Panc1 (cell line): ENCODE measurements at regions not wholly inside any gene's neighbourhood (a gene's known extent, or its start where the extent isn't known, plus 50 kb on each side); places are given as distances from the start of the nearest gene placed in this dataset.

Source experiments
- ATAC-seq: fragments of 200-7000 bp; cut with Tn5 transposase; 2 replicates; pipeline ENCODE4 v1.9.1; 2020; ENCODE audit warnings: mild to moderate bottlenecking, moderate library complexity
- BruUV-seq: library from RNA; stranded (reverse); fragments of 400-500 nt; replicated peaks from 2 replicates; lab custom pipeline; 2021; lab: Mats Ljungman, UMichigan
- CTCF ChIA-PET: fragments of 300-600 bp; sonication (Branson Sonifier 250); formaldehyde crosslinking; loops from one replicate; lab custom pipeline; 2022; ENCODE audit warnings: antibody characterized with exemption; lab: Charles Lee
- POLR2A ChIA-PET: fragments of 300-600 bp; sonication (Branson Sonifier 250); formaldehyde crosslinking; loops from one replicate; lab custom pipeline; 2022; ENCODE audit warnings: antibody characterized with exemption; lab: Charles Lee
- DNase-seq: peaks from one replicate; pipeline ENCODE4 v3.0.0-alpha.2; 2010; ENCODE audit warnings: low read depth, low spot score
- H3K27ac ChIP-seq: 2 replicates; pipeline ENCODE4 v1.5.1; 2011; ENCODE audit warnings: mild to moderate bottlenecking, low read length, inconsistent platforms
- H3K27me3 ChIP-seq: fragments of 200-500 bp; sonication (Bioruptor generic); 2 replicates; pipeline ENCODE4 v1.6.0; 2014; ENCODE audit warnings: low read length, inconsistent platforms; ENCODE audit not compliant: control insufficient read depth, insufficient read depth
- H3K36me3 ChIP-seq: fragments of 200-500 bp; sonication (Bioruptor generic); 2 replicates; pipeline ENCODE4 v1.5.1; 2014; ENCODE audit warnings: inconsistent platforms, mild to moderate bottlenecking, low read length, moderate library complexity; ENCODE audit not compliant: control insufficient read depth, insufficient read depth
- H3K4me1 ChIP-seq: 2 replicates; pipeline ENCODE4 v1.5.1; 2011; ENCODE audit warnings: inconsistent platforms, mild to moderate bottlenecking, low read length, moderate library complexity; ENCODE audit not compliant: control insufficient read depth, insufficient read depth
- H3K4me3 ChIP-seq, 2 experiments: 2 replicates each; pipeline ENCODE4 v1.5.1; 2011 to 2012; ENCODE audit warnings: low read depth in 2 of 2, low read length in 2 of 2, mild to moderate bottlenecking in 2 of 2, inconsistent platforms in 1 of 2, moderate library complexity in 1 of 2
- H3K9me3 ChIP-seq: fragments of 200-500 bp; sonication (Bioruptor generic); 2 replicates; pipeline ENCODE4 v1.5.1; 2014; ENCODE audit warnings: low read depth, mild to moderate bottlenecking, inconsistent platforms, low read length, moderate library complexity; ENCODE audit not compliant: control insufficient read depth, insufficient read depth
- CTCF ChIP-seq: fragments of 450-650 bp; IDR thresholded peaks from 2 replicates; pipeline ENCODE4 v1.5.1; 2017; ENCODE audit warnings: mild to moderate bottlenecking
- POLR2AphosphoS5 ChIP-seq: IDR thresholded peaks from 2 replicates; pipeline ENCODE4 v1.6.1; 2012; ENCODE audit warnings: mild to moderate bottlenecking, low read depth, low read length, moderate library complexity
- REST ChIP-seq, 2 experiments: IDR thresholded peaks; 2 replicates each; pipeline ENCODE4 v1.6.1; 2011 to 2012; ENCODE audit warnings: low read depth in 2 of 2, control low read depth in 1 of 2, low read length in 1 of 2, mild to moderate bottlenecking in 1 of 2, moderate library complexity in 1 of 2; ENCODE audit not compliant: insufficient read depth in 1 of 2
- SIN3A ChIP-seq: IDR thresholded peaks from 2 replicates; pipeline ENCODE4 v1.6.1; 2012; ENCODE audit warnings: low read depth, mild to moderate bottlenecking, low read length, moderate library complexity, borderline replicate concordance; ENCODE audit not compliant: insufficient read depth
- TCF7L2 ChIP-seq: IDR thresholded peaks from 2 replicates; pipeline ENCODE4 v1.6.1; 2011; ENCODE audit warnings: mild to moderate bottlenecking, low read depth, low read length, inconsistent platforms
- in situ Hi-C: cut with HindIII; loops from 2 replicates; pipeline ENCODE4 v1.10.0; 2016; ENCODE audit warnings: low sequenced_read_pairs, low pct_unique_long_range_greater_than_20kb
- intact Hi-C: fragments of 100-400 bp; cut with micrococcal nuclease; formaldehyde crosslinking; loops from one replicate; pipeline ENCODE4 v1.10.0; 2022; ENCODE audit not compliant: unreplicated experiment

- POLR2A ChIA-PET = no interaction called here
- no peak overlapping the region for H3K27ac ChIP-seq
- H3K9me3 ChIP-seq = no peaks in the 10 kb centered on the region
- ATAC-seq (0 out of 2 replicates have a peak, but pooled peaks have one; percentile 33), DNase-seq (no peak)
- H3K4me3 ChIP-seq = no peak overlapping the region
- intact Hi-C loops = no loop called here
- no peaks in the 10 kb centered on the region for H3K4me1 ChIP-seq
- CTCF ChIA-PET = no interaction called here
- peaks cover 2% of the 10 kb centered on the region; the same call in 1 of the 2 replicates for H3K27me3 ChIP-seq
- no TSS peak for BruUV-seq
- TF ChIP-seq REST (IDR thresholded peaks at IDR 0.05; ENCODE audit: insufficient read depth in 1 of 2, low read depth in 2 of 2, low read length in 1 of 2) = no peak
- no peak for TF ChIP-seq CTCF
- no peak for TF ChIP-seq TCF7L2
- H3K36me3 ChIP-seq = no peaks in the 10 kb centered on the region
- in situ Hi-C loops = no loop called here
Observed at GRCh38 chr11:122285070-122285988, 169.3 kb upstream of the BLID start.

GRCh38 chr11:122280870-122281269 lies 164.9 kb upstream of the BLID start:
- intact Hi-C loops (no loop called here), in situ Hi-C loops (no loop called here)
- no peaks in the 10 kb centered on the region for H3K9me3 ChIP-seq
- H3K27me3 ChIP-seq = peaks cover 8% of the 10 kb centered on the region; the same call in 1 of the 2 replicates
- no peaks in the 10 kb centered on the region for H3K36me3 ChIP-seq
- ChIA-PET CTCF (no interaction called here), POLR2A (no interaction called here)
- H3K4me1 ChIP-seq = no peaks in the 10 kb centered on the region
- TF ChIP-seq SIN3A (no peak), TCF7L2 (no peak), CTCF (0 out of 2 replicates have a peak, but pooled peaks have one; percentile 5), POLR2AphosphoS5 (no peak)
- DNase-seq = no peak
- ATAC-seq = no peak
- no TSS peak for BruUV-seq
- H3K4me3 ChIP-seq = no peak overlapping the region
- H3K27ac ChIP-seq = no peak overlapping the region
